Fibroblast of skin of right biceps (primary cell): ENCODE measurements at regions not wholly inside any gene's neighbourhood (a gene's known extent, or its start where the extent isn't known, plus 50 kb on each side); places are given as distances from the start of the nearest gene placed in this dataset.

Experiments
- DNase-seq: peaks from one replicate; pipeline ENCODE4 v3.0.0-alpha.2; 2013

DNA sequence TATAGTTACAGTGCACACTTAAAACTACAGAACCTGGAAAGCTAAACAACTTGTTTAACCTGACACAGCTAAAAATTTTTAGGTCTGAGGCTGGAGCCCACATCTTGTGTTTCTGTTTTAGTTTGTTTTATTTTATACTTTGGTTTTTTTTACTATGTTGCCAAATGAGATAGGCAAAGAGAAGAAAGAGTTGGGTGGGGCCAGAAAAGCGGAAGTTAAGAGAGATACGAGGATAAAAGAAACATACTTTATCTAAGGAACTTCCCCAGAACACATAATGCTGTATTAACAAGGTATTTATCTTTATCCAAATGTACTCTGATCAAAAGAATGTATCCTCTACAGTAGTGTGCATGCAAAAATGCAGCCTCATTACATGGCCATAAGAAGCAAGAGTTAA is 1145.7 kb downstream of the EPHA3 start:
- DNase-seq, result no peak

- DNase-seq, result no peak
Measured at GRCh38 chr3:90261481-90262433, 1154.3 kb downstream of the EPHA3 start.
